ENCODE measurements at regions not wholly inside any gene's neighbourhood (a gene's known extent, or its start where the extent isn't known, plus 50 kb on each side); places are given as distances from the start of the nearest gene placed in this dataset.

DNA sequence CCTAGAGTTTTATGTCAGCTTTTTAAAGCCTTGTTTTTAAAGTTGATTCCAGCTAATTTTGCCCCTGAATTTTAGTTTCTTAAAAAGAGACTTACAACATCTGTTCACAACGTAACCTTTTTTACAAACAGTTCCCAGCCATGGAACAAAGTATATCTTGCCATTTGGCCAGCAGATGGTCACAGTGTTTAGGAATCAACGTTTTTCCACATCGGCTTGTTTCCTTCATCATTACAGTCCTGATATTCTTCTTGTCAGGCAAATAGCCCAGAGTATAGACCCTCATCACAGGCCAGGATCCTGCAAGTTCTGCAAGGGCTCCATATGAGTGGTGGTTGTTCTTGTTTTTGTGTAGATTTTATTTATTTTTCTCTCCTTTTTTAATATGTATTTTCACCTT lies 341.7 kb upstream of the HTR1E start:
- no peaks in the 10 kb centered on the region for H3K36me3 ChIP-seq
- ATAC-seq (ENCODE audit: insufficient number of reproducible peaks, low FRiP score, low read depth) (no peak), DNase-seq (ENCODE audit: low spot score) (no peak)
- H3K4me1 ChIP-seq (ENCODE audit: control insufficient read depth in 1 of 2, low read depth in 2 of 2), result peaks cover 19 to 51% of the 10 kb centered on the region in 2 donors
- H3K4me3 ChIP-seq, result no peak overlapping the region
- no peak for TF ChIP-seq CTCF (IDR thresholded peaks at IDR 0.05)
- H3K27me3 ChIP-seq (replicated peaks; ENCODE audit: insufficient read depth), result no peaks in the 10 kb centered on the region
- H3K27ac ChIP-seq, result peak overlapping the region in 1 of 2 donors; percentile 70
- no peaks in the 10 kb centered on the region for H3K9me3 ChIP-seq

DNA sequence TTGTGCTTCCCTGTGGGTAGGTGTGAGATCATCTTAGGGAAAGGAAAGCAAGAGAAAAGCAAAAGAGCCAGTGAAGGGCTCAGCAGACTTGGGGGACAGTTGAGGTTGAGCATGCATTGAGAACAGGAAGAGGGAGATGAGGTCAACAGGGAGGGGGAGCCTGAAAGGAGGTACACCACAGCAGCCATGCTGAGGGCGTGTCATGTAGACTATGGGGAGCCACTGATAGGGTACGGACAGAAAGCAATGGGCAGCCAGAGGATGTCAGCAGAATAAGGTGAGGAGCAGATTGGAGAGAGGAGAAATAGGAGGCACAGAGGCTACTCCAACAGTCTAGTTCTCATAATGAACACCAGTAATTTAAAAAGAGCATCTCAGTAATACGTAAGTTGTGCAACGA lies 351.1 kb upstream of the HTR1E start:
- Histone ChIP-seq H3K27me3 (replicated peaks; ENCODE audit: insufficient read depth) (no peaks in the 10 kb centered on the region), H3K4me3 (no peak overlapping the region), H3K36me3 (no peaks in the 10 kb centered on the region), H3K4me1 (ENCODE audit: control insufficient read depth in 1 of 2, low read depth in 2 of 2) (peaks cover 0 to under 1% of the 10 kb centered on the region in 2 donors), H3K9me3 (peaks cover 9% of the 10 kb centered on the region), H3K27ac (no peak overlapping the region)
- DNase-seq (ENCODE audit: low spot score) (no peak), ATAC-seq (ENCODE audit: insufficient number of reproducible peaks, low FRiP score, low read depth) (no peak)
- TF ChIP-seq CTCF (IDR thresholded peaks at IDR 0.05), result no peak

GRCh38 chr6:86581833-86582232 lies 355.5 kb upstream of the HTR1E start:
- Histone ChIP-seq H3K4me1 (ENCODE audit: control insufficient read depth in 1 of 2, low read depth in 2 of 2) (no peaks in the 10 kb centered on the region), H3K36me3 (no peaks in the 10 kb centered on the region), H3K27me3 (replicated peaks; ENCODE audit: insufficient read depth) (no peaks in the 10 kb centered on the region), H3K4me3 (no peak overlapping the region), H3K27ac (no peak overlapping the region), H3K9me3 (peaks cover 9% of the 10 kb centered on the region)
- ATAC-seq (ENCODE audit: insufficient number of reproducible peaks, low FRiP score, low read depth) (no peak), DNase-seq (ENCODE audit: low spot score) (no peak)
- no peak for TF ChIP-seq CTCF (IDR thresholded peaks at IDR 0.05)

- Histone ChIP-seq H3K36me3 (no peaks in the 10 kb centered on the region), H3K4me1 (ENCODE audit: control insufficient read depth in 1 of 2, low read depth in 2 of 2) (no peaks in the 10 kb centered on the region), H3K27me3 (replicated peaks; ENCODE audit: insufficient read depth) (no peaks in the 10 kb centered on the region), H3K9me3 (peaks cover 3% of the 10 kb centered on the region), H3K27ac (no peak overlapping the region), H3K4me3 (no peak overlapping the region)
- ATAC-seq (ENCODE audit: insufficient number of reproducible peaks, low FRiP score, low read depth), result no peak
- DNase-seq (ENCODE audit: low spot score), result no peak
- no peak for TF ChIP-seq CTCF (IDR thresholded peaks at IDR 0.05)
These were observed 374.1 kb upstream of the HTR1E start for GRCh38 chr6:86563197-86563596.

DNA sequence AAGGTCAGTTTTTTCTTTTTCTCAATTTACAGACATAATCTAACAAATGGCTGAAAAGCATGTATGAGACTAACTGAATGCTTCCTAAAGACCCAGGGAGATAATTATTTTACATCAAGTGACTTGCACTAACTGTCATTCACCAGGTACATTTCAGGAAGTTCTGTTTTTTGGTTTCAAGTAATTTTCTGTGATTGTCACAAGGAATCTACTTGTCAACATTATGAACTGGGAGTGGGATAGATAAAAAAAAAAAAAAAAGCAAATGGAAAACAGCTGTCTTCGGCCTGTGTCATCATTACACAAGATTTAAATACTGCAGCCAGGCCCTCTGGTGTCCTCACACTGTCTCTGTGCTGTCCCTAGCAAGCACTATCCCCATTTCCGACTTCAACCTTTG lies 379.0 kb upstream of the HTR1E start:
- TF ChIP-seq CTCF (IDR thresholded peaks at IDR 0.05), result no peak
- no peaks in the 10 kb centered on the region for H3K4me1 ChIP-seq (ENCODE audit: control insufficient read depth in 1 of 2, low read depth in 2 of 2)
- H3K36me3 ChIP-seq, result no peaks in the 10 kb centered on the region
- no peaks in the 10 kb centered on the region for H3K27me3 ChIP-seq (replicated peaks; ENCODE audit: insufficient read depth)
- DNase-seq (ENCODE audit: low spot score) (no peak), ATAC-seq (ENCODE audit: insufficient number of reproducible peaks, low FRiP score, low read depth) (no peak)
- no peak overlapping the region for H3K27ac ChIP-seq
- H3K4me3 ChIP-seq, result no peak overlapping the region
- no peaks in the 10 kb centered on the region for H3K9me3 ChIP-seq

Measured in thoracic aorta (tissue), 2 donors.